Chondrocyte (in vitro differentiated cells): ENCODE measurements at regions not wholly inside any gene's neighbourhood (a gene's known extent, or its start where the extent isn't known, plus 50 kb on each side); places are given as distances from the start of the nearest gene placed in this dataset.

ENCODE experiments used
- DNase-seq: peaks from one replicate; pipeline ENCODE4 v3.0.0; 2021; ENCODE audit warnings: mixed read lengths, low spot score
- H3K27ac Mint-ChIP-seq: one replicate; pipeline ENCODE4 v1.8.0; 2021; ENCODE audit warnings: mild to moderate bottlenecking, moderate library complexity, mixed read lengths; ENCODE audit not compliant: unreplicated experiment
- H3K27me3 Mint-ChIP-seq: 2 replicates; pipeline ENCODE4 v1.8.0; 2021; ENCODE audit warnings: low read depth, mixed read lengths
- H3K36me3 Mint-ChIP-seq: 2 replicates; pipeline ENCODE4 v1.8.0; 2021; ENCODE audit warnings: low read depth, mixed read lengths
- H3K4me1 Mint-ChIP-seq: 2 replicates; pipeline ENCODE4 v1.8.0; 2021; ENCODE audit warnings: low read depth, mild to moderate bottlenecking, mixed read lengths
- H3K4me3 Mint-ChIP-seq: one replicate; pipeline ENCODE4 v1.8.0; 2021; ENCODE audit warnings: mild to moderate bottlenecking, moderate library complexity, mixed read lengths; ENCODE audit not compliant: unreplicated experiment
- H3K9me3 Mint-ChIP-seq: 2 replicates; pipeline ENCODE4 v1.8.0; 2021; ENCODE audit warnings: low read depth, mixed read lengths
- TF ChIP-seq, protein P1 (sequence below): fragments of 200-600 bp; sonication (generic); IDR thresholded peaks from 2 replicates; pipeline ENCODE4 v1.5.0; 2021; ENCODE audit warnings: antibody characterized with exemption, mild to moderate bottlenecking, moderate library complexity

DNA sequence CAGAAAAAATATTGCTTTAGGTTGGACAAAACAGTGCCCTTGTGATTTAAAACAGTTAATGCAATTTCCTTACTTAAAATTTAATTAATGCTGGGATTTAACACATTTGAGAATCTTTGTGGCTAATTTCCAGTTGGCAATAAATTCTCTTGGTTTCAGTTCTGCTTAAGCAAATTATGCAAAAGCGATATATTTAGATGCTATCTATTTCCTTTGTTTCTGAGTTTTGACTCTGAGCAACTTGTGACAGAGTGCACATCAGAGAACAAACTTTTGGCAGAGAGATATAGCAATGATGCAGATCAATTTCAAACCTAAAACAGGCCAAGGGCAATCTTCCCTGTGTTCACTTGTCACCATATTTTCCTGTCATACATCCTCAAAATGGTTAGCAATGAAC is 933.6 kb upstream of the ZWINT start:
- DNase-seq, result no peak
- H3K4me1 Mint-ChIP-seq, result no peaks in the 10 kb centered on the region
- no peaks in the 10 kb centered on the region for H3K9me3 Mint-ChIP-seq
- no peak overlapping the region for H3K27ac Mint-ChIP-seq
- H3K27me3 Mint-ChIP-seq, result no peaks in the 10 kb centered on the region
- no peak overlapping the region for H3K4me3 Mint-ChIP-seq
- TF ChIP-seq, protein P1, sequence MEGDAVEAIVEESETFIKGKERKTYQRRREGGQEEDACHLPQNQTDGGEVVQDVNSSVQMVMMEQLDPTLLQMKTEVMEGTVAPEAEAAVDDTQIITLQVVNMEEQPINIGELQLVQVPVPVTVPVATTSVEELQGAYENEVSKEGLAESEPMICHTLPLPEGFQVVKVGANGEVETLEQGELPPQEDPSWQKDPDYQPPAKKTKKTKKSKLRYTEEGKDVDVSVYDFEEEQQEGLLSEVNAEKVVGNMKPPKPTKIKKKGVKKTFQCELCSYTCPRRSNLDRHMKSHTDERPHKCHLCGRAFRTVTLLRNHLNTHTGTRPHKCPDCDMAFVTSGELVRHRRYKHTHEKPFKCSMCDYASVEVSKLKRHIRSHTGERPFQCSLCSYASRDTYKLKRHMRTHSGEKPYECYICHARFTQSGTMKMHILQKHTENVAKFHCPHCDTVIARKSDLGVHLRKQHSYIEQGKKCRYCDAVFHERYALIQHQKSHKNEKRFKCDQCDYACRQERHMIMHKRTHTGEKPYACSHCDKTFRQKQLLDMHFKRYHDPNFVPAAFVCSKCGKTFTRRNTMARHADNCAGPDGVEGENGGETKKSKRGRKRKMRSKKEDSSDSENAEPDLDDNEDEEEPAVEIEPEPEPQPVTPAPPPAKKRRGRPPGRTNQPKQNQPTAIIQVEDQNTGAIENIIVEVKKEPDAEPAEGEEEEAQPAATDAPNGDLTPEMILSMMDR, result no peak
- no peaks in the 10 kb centered on the region for H3K36me3 Mint-ChIP-seq

- no peaks in the 10 kb centered on the region for H3K27me3 Mint-ChIP-seq
- no peak overlapping the region for H3K4me3 Mint-ChIP-seq
- H3K9me3 Mint-ChIP-seq, result peaks cover 10% of the 10 kb centered on the region
- H3K27ac Mint-ChIP-seq, result no peak overlapping the region
- TF ChIP-seq, protein P1, result no peak
- H3K4me1 Mint-ChIP-seq, result no peaks in the 10 kb centered on the region
- no peak for DNase-seq
- H3K36me3 Mint-ChIP-seq, result no peaks in the 10 kb centered on the region
Measured at GRCh38 chr10:57288754-57289153, 927.7 kb upstream of the ZWINT start.

DNA sequence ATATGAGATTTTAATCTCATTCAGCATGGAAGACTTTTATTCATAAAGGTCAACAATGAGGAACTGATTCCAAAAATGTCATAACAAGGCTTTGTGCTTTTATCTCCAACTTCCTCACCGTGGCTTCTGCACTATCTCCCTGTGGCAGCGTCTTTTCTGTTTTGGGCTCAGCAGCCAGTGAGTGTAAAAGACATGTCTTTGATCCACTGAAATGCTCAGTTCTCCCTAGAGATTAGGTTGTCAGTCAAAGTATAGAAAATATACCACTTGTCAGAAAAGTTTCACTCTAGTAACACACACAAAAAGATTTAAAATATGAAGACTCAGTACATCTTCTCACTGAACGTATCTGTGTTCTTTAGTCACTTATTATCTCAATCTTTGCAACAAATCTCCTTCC is 901.8 kb upstream of the ZWINT start:
- Mint-ChIP-seq H3K4me1 (no peaks in the 10 kb centered on the region), H3K4me3 (no peak overlapping the region), H3K36me3 (no peaks in the 10 kb centered on the region), H3K27ac (no peak overlapping the region), H3K27me3 (no peaks in the 10 kb centered on the region), H3K9me3 (peaks cover 5% of the 10 kb centered on the region)
- DNase-seq, result no peak
- TF ChIP-seq, protein P1, result no peak

- Mint-ChIP-seq H3K4me3 (no peak overlapping the region), H3K27me3 (no peaks in the 10 kb centered on the region), H3K9me3 (peaks cover 5% of the 10 kb centered on the region), H3K36me3 (no peaks in the 10 kb centered on the region), H3K4me1 (no peaks in the 10 kb centered on the region), H3K27ac (no peak overlapping the region)
- DNase-seq, result no peak
- TF ChIP-seq, protein P1, result no peak
Measured at GRCh38 chr10:57260175-57260574, 899.1 kb upstream of the ZWINT start.

- H3K27me3 Mint-ChIP-seq, result no peaks in the 10 kb centered on the region
- no peaks in the 10 kb centered on the region for H3K4me1 Mint-ChIP-seq
- H3K4me3 Mint-ChIP-seq, result no peak overlapping the region
- DNase-seq, result peak; percentile 84
- H3K9me3 Mint-ChIP-seq, result no peaks in the 10 kb centered on the region
- H3K27ac Mint-ChIP-seq, result no peak overlapping the region
- TF ChIP-seq, protein P1, result no peak
- no peaks in the 10 kb centered on the region for H3K36me3 Mint-ChIP-seq
Measured at GRCh38 chr10:57249615-57250281, 888.7 kb upstream of the ZWINT start.
